ENCODE measurements at regions not wholly inside any gene's neighbourhood (a gene's known extent, or its start where the extent isn't known, plus 50 kb on each side); places are given as distances from the start of the nearest gene placed in this dataset.

DNA sequence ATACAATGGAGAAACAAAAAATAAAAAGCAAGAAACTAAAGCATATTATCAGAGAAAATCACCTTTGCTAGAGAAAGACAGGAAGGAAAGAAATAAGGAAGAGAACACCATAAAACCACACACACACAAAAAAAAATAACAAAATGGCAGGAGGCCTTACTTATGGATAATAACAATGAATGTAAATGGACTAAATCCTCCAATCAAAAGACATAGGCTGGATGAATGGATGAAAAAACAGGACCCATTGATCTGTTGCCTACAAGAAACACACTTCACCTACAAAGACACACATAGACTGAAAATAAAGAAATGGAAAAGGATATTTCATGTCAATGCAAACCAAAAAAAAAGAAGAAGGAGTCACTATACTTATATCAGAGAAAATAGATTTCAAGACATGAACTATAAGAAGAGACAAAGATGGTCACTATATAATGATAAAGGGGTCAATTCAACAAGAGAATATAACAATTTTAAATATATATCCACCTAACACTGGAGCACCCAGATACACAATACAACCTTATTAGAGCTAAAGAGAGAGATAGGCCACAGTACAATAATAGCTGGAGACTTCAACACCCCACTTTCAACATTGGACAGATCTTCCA lies 693.6 kb downstream of the HACE1 start:
- intact Hi-C loops (cut with micrococcal nuclease; ENCODE audit: unreplicated experiment) (no loop called here), in situ Hi-C loops (cut with HindIII; ENCODE audit: extremely low pct_ligation_motif_present, low pct_unique_long_range_greater_than_20kb) (no loop called here)
- Histone ChIP-seq H4K20me1 (ENCODE audit: insufficient read depth, low read length) (no peaks in the 10 kb centered on the region), H3K4me2 (ENCODE audit: low read depth, low read length) (no peak overlapping the region), H3K4me1 (ENCODE audit: insufficient read depth, low read length) (no peaks in the 10 kb centered on the region), H3K4me3 (replicated peaks in 1 of 3; ENCODE audit: insufficient read depth in 1 of 3, low read depth in 2 of 3, low read length in 3 of 3) (no peak overlapping the region), H3K9me3 (ENCODE audit: low read length) (peaks cover 31% of the 10 kb centered on the region), H3K27ac (ENCODE audit: extremely low read length, insufficient read depth, low read length) (no peak overlapping the region), H3K79me2 (ENCODE audit: insufficient read depth, low read length) (no peaks in the 10 kb centered on the region), H3K36me3 (replicated peaks in 1 of 2; ENCODE audit: control insufficient read depth in 1 of 2, insufficient read depth in 2 of 2, low read length in 2 of 2) (no peaks in the 10 kb centered on the region), H3K9ac (ENCODE audit: insufficient read depth, low read depth, low read length) (no peak overlapping the region), H3K27me3 (ENCODE audit: control insufficient read depth in 1 of 2, insufficient read depth in 2 of 2, low read length in 2 of 2) (no peaks in the 10 kb centered on the region), H2AFZ (ENCODE audit: low read length) (no peak overlapping the region)
- ChIA-PET POLR2A (no interaction called here), CTCF (ENCODE audit: low intra/inter-chr PET ratio, low total read pairs) (no interaction called here)
- ATAC-seq: no peak
- BruUV-seq (replicated peaks): no TSS peak
- FAIRE-seq: no peak
- no peak for DNase-seq (ENCODE audit: low spot score)
- TF ChIP-seq, protein P1, sequence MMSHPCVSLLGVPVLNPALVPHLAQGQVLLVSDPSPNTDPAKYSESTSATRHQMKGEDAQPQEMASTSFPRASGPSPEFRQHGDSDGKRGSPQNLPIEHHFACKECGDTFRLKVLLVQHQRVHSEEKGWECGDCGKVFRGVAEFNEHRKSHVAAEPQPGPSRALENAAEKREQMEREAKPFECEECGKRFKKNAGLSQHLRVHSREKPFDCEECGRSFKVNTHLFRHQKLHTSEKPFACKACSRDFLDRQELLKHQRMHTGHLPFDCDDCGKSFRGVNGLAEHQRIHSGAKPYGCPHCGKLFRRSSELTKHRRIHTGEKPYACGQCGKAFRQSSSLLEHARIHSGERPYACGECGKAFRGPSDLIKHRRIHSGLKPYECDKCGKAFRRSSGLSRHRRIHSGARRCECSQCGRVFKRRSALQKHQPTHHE (CRISPR knock-in tag; IDR thresholded peaks at IDR 0.05; ENCODE audit: borderline replicate concordance): no peak
- TF ChIP-seq PCBP2 (optimal IDR thresholded peaks at IDR 0.05; ENCODE audit: low read depth, low read length, poor library complexity, severe bottlenecking) (no peak), ZSCAN30 (CRISPR knock-in tag; IDR thresholded peaks at IDR 0.05) (no peak), RXRA (CRISPR knock-in tag; IDR thresholded peaks at IDR 0.05) (no peak), ARNT (IDR thresholded peaks at IDR 0.05) (no peak), GATAD2A (CRISPR knock-in tag; IDR thresholded peaks at IDR 0.05) (no peak), ZNF160 (CRISPR knock-in tag; IDR thresholded peaks at IDR 0.05) (no peak), NPAS2 (CRISPR knock-in tag; IDR thresholded peaks at IDR 0.05; ENCODE audit: borderline replicate concordance) (no peak), SALL2 (CRISPR knock-in tag; IDR thresholded peaks at IDR 0.05) (no peak), ZNF773 (CRISPR knock-in tag; IDR thresholded peaks at IDR 0.05; ENCODE audit: borderline replicate concordance) (no peak), THAP11 (CRISPR knock-in tag; IDR thresholded peaks at IDR 0.05) (no peak), ZFAT (CRISPR knock-in tag; conservative IDR thresholded peaks at IDR 0.05) (no peak), ETV5 (CRISPR knock-in tag; IDR thresholded peaks at IDR 0.05; ENCODE audit: borderline replicate concordance) (no peak), ZNF720 (CRISPR knock-in tag; IDR thresholded peaks at IDR 0.05) (no peak)
- TF ChIP-seq, protein P2, sequence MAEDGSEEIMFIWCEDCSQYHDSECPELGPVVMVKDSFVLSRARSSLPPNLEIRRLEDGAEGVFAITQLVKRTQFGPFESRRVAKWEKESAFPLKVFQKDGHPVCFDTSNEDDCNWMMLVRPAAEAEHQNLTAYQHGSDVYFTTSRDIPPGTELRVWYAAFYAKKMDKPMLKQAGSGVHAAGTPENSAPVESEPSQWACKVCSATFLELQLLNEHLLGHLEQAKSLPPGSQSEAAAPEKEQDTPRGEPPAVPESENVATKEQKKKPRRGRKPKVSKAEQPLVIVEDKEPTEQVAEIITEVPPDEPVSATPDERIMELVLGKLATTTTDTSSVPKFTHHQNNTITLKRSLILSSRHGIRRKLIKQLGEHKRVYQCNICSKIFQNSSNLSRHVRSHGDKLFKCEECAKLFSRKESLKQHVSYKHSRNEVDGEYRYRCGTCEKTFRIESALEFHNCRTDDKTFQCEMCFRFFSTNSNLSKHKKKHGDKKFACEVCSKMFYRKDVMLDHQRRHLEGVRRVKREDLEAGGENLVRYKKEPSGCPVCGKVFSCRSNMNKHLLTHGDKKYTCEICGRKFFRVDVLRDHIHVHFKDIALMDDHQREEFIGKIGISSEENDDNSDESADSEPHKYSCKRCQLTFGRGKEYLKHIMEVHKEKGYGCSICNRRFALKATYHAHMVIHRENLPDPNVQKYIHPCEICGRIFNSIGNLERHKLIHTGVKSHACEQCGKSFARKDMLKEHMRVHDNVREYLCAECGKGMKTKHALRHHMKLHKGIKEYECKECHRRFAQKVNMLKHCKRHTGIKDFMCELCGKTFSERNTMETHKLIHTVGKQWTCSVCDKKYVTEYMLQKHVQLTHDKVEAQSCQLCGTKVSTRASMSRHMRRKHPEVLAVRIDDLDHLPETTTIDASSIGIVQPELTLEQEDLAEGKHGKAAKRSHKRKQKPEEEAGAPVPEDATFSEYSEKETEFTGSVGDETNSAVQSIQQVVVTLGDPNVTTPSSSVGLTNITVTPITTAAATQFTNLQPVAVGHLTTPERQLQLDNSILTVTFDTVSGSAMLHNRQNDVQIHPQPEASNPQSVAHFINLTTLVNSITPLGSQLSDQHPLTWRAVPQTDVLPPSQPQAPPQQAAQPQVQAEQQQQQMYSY (CRISPR knock-in tag; IDR thresholded peaks at IDR 0.05): no peak
- TF ChIP-seq, protein P3, sequence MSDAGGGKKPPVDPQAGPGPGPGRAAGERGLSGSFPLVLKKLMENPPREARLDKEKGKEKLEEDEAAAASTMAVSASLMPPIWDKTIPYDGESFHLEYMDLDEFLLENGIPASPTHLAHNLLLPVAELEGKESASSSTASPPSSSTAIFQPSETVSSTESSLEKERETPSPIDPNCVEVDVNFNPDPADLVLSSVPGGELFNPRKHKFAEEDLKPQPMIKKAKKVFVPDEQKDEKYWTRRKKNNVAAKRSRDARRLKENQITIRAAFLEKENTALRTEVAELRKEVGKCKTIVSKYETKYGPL (CRISPR knock-in tag; IDR thresholded peaks at IDR 0.05): no peak
- TF ChIP-seq, protein P4, sequence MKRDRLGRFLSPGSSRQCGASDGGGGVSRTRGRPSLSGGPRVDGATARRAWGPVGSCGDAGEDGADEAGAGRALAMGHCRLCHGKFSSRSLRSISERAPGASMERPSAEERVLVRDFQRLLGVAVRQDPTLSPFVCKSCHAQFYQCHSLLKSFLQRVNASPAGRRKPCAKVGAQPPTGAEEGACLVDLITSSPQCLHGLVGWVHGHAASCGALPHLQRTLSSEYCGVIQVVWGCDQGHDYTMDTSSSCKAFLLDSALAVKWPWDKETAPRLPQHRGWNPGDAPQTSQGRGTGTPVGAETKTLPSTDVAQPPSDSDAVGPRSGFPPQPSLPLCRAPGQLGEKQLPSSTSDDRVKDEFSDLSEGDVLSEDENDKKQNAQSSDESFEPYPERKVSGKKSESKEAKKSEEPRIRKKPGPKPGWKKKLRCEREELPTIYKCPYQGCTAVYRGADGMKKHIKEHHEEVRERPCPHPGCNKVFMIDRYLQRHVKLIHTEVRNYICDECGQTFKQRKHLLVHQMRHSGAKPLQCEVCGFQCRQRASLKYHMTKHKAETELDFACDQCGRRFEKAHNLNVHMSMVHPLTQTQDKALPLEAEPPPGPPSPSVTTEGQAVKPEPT (CRISPR knock-in tag; IDR thresholded peaks at IDR 0.05; ENCODE audit: low read depth): no peak
- TF ChIP-seq, protein P5, sequence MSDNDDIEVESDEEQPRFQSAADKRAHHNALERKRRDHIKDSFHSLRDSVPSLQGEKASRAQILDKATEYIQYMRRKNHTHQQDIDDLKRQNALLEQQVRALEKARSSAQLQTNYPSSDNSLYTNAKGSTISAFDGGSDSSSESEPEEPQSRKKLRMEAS (IDR thresholded peaks at IDR 0.05): no peak

All from HepG2 (cell line).